ENCODE measurements at regions not wholly inside any gene's neighbourhood (a gene's known extent, or its start where the extent isn't known, plus 50 kb on each side); places are given as distances from the start of the nearest gene placed in this dataset.

GRCh38 chr2:60282886-60283285, 270.6 kb downstream of the BCL11A start:
- H3K4me1 Mint-ChIP-seq: peaks cover 5% of the 10 kb centered on the region
- Histone ChIP-seq H3K27ac (ENCODE audit: low read depth, low read length) (no peak overlapping the region), H3K9ac (ENCODE audit: extremely low read depth, low read length, poor library complexity, severe bottlenecking) (no peak overlapping the region), H3K4me3 (ENCODE audit: low read length) (no peak overlapping the region), H3K4me1 (ENCODE audit: control insufficient read depth, insufficient read depth, low read length) (no peaks in the 10 kb centered on the region), H3K27me3 (ENCODE audit: control insufficient read depth, insufficient read depth, low read length, poor library complexity, severe bottlenecking) (no peaks in the 10 kb centered on the region), H3K36me3 (ENCODE audit: control insufficient read depth, insufficient read depth, low read length) (no peaks in the 10 kb centered on the region), H3K9me3 (ENCODE audit: control insufficient read depth, low read length) (no peaks in the 10 kb centered on the region)
- H3K27me3 Mint-ChIP-seq (ENCODE audit: insufficient read depth): peaks cover 7% of the 10 kb centered on the region
- TF ChIP-seq CTCF (conservative IDR thresholded peaks at IDR 0.05): no peak
- H3K36me3 Mint-ChIP-seq (ENCODE audit: low read depth): no peaks in the 10 kb centered on the region
- no peak overlapping the region for H3K27ac Mint-ChIP-seq
- H3K4me3 Mint-ChIP-seq: no peak overlapping the region
- DNase-seq: no peak
- H3K9me3 Mint-ChIP-seq: no peaks in the 10 kb centered on the region

- no peaks in the 10 kb centered on the region for H3K36me3 ChIP-seq (ENCODE audit: control insufficient read depth, insufficient read depth, low read length)
- no peaks in the 10 kb centered on the region for H3K27me3 ChIP-seq (ENCODE audit: control insufficient read depth, insufficient read depth, low read length, poor library complexity, severe bottlenecking)
- peaks cover 6% of the 10 kb centered on the region for H3K4me1 Mint-ChIP-seq
- peaks cover 9% of the 10 kb centered on the region for H3K27me3 Mint-ChIP-seq (ENCODE audit: insufficient read depth)
- H3K9me3 Mint-ChIP-seq: no peaks in the 10 kb centered on the region
- no peaks in the 10 kb centered on the region for H3K9me3 ChIP-seq (ENCODE audit: control insufficient read depth, low read length)
- no peak for TF ChIP-seq CTCF (conservative IDR thresholded peaks at IDR 0.05)
- H3K9ac ChIP-seq (ENCODE audit: extremely low read depth, low read length, poor library complexity, severe bottlenecking): no peak overlapping the region
- H3K27ac Mint-ChIP-seq: no peak overlapping the region
- 75 to 100% methylated on average over 1 to 5 of the region's 5 CpGs for WGBS, 2 experiments (ENCODE audit: insufficient coverage in 1 of 2, insufficient read length in 1 of 2)
- H3K4me3 Mint-ChIP-seq: no peak overlapping the region
- no peak overlapping the region for H3K4me3 ChIP-seq (ENCODE audit: low read length)
- no peaks in the 10 kb centered on the region for H3K4me1 ChIP-seq (ENCODE audit: control insufficient read depth, insufficient read depth, low read length)
- no peak overlapping the region for H3K27ac ChIP-seq (ENCODE audit: low read depth, low read length)
- DNase-seq: no peak
- no peaks in the 10 kb centered on the region for H3K36me3 Mint-ChIP-seq (ENCODE audit: low read depth)
Measured at GRCh38 chr2:60281730-60282129, 271.7 kb downstream of the BCL11A start.

GRCh38 chr2:60280238-60280637, 273.2 kb downstream of the BCL11A start:
- H3K9me3 ChIP-seq (ENCODE audit: control insufficient read depth, low read length): peaks cover 3% of the 10 kb centered on the region
- WGBS, 2 experiments (ENCODE audit: insufficient coverage in 1 of 2, insufficient read length in 1 of 2): 90% methylated on average over 3 of the region's 3 CpGs
- Mint-ChIP-seq H3K27ac (no peak overlapping the region), H3K4me1 (peaks cover 6% of the 10 kb centered on the region), H3K27me3 (ENCODE audit: insufficient read depth) (peaks cover 6% of the 10 kb centered on the region), H3K9me3 (no peaks in the 10 kb centered on the region), H3K4me3 (no peak overlapping the region), H3K36me3 (ENCODE audit: low read depth) (no peaks in the 10 kb centered on the region)
- H3K4me3 ChIP-seq (ENCODE audit: low read length): no peak overlapping the region
- H3K27ac ChIP-seq (ENCODE audit: low read depth, low read length): no peak overlapping the region
- DNase-seq: no peak
- no peak overlapping the region for H3K9ac ChIP-seq (ENCODE audit: extremely low read depth, low read length, poor library complexity, severe bottlenecking)
- no peak for TF ChIP-seq CTCF (conservative IDR thresholded peaks at IDR 0.05)
- no peaks in the 10 kb centered on the region for H3K4me1 ChIP-seq (ENCODE audit: control insufficient read depth, insufficient read depth, low read length)
- no peaks in the 10 kb centered on the region for H3K27me3 ChIP-seq (ENCODE audit: control insufficient read depth, insufficient read depth, low read length, poor library complexity, severe bottlenecking)
- no peaks in the 10 kb centered on the region for H3K36me3 ChIP-seq (ENCODE audit: control insufficient read depth, insufficient read depth, low read length)

Data from endodermal cell (in vitro differentiated cells).